ENCODE measurements at regions not wholly inside any gene's neighbourhood (a gene's known extent, or its start where the extent isn't known, plus 50 kb on each side); places are given as distances from the start of the nearest gene placed in this dataset.

DNA sequence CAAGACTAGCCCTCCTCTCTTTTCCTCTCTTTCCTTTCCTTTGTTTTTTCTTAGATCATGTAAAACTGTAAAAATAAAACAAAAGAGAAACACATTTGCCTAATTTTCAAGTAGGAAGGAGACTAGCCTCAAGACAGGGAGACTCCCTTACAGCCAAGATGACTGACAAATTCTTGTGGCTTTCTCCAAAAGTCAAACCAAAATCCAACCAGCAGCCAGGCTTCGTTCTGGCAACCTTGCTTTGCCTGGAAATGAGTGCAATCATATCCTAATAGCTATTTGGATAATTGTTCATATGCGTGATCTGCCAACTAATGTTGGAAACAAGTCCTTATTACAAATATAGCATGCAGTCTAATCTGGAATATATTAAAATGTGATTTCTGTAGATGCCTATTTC, 868.9 kb upstream of the SOX9 start:
- no peak for ATAC-seq
- H3K27me3 ChIP-seq (ENCODE audit: low read depth) = no peaks in the 10 kb centered on the region
- intact Hi-C loops (cut with DNase I) = no loop called here
- no peak overlapping the region for H3K4me3 ChIP-seq
- H3K4me1 ChIP-seq = no peaks in the 10 kb centered on the region
- no peaks in the 10 kb centered on the region for H3K36me3 ChIP-seq
- TF ChIP-seq, protein P1, sequence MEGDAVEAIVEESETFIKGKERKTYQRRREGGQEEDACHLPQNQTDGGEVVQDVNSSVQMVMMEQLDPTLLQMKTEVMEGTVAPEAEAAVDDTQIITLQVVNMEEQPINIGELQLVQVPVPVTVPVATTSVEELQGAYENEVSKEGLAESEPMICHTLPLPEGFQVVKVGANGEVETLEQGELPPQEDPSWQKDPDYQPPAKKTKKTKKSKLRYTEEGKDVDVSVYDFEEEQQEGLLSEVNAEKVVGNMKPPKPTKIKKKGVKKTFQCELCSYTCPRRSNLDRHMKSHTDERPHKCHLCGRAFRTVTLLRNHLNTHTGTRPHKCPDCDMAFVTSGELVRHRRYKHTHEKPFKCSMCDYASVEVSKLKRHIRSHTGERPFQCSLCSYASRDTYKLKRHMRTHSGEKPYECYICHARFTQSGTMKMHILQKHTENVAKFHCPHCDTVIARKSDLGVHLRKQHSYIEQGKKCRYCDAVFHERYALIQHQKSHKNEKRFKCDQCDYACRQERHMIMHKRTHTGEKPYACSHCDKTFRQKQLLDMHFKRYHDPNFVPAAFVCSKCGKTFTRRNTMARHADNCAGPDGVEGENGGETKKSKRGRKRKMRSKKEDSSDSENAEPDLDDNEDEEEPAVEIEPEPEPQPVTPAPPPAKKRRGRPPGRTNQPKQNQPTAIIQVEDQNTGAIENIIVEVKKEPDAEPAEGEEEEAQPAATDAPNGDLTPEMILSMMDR (IDR thresholded peaks at IDR 0.05) = no peak
- H3K27ac ChIP-seq = no peak overlapping the region
- DNase-seq = no peak
- no peaks in the 10 kb centered on the region for H3K9me3 ChIP-seq

DNA sequence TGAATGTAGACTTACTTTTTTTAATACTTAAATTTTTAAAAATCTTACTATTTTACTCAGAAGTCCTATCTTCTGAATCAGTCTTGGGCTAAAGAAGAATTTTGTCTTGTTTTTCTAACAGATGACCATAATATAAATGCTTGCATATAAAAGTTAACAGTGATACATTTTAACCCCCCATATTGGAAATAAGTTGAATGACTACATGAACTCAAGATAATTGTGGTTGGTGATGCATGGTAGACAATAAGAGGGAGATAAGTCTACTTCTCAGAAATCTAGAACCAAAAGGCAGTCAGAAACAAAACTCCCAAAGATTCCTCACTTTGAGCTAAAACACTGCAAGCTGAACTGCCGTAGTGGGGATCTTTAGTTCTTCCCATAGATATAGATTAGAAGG, 868.4 kb upstream of the SOX9 start:
- intact Hi-C loops (cut with DNase I) = no loop called here

DNA sequence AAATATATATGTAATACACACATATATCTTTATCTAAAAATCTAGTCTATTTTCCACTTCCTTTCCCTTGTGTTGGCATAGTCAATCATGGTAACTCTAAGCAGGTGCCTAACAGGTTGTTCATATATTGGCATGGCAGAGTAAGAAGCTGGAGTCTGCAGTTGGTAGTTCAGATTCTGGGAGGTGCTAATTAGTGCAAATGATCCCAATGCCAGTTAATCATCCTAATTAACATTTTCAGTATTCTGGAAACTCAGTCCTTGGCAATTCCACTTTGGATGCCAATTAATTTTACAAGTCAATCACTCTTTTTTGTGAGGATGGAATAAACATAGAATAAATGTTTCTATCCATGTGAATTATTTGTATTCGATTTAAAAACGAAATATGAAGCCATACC, 863.7 kb upstream of the SOX9 start:
- Histone ChIP-seq H3K27ac (no peak overlapping the region), H3K9me3 (no peaks in the 10 kb centered on the region), H3K4me1 (no peaks in the 10 kb centered on the region), H3K4me3 (no peak overlapping the region), H3K27me3 (ENCODE audit: low read depth) (no peaks in the 10 kb centered on the region), H3K36me3 (no peaks in the 10 kb centered on the region)
- TF ChIP-seq, protein P1 (IDR thresholded peaks at IDR 0.05) = no peak
- DNase-seq (no peak), ATAC-seq (no peak)
- intact Hi-C loops (cut with DNase I) = no loop called here

More for the DNA sequence above, 868.4 kb upstream of the SOX9 start:
- no peak overlapping the region for H3K27ac ChIP-seq
- TF ChIP-seq, protein P1 (IDR thresholded peaks at IDR 0.05) = no peak
- H3K36me3 ChIP-seq = no peaks in the 10 kb centered on the region
- H3K4me3 ChIP-seq = no peak overlapping the region
- no peak for ATAC-seq
- no peak for DNase-seq
- no peaks in the 10 kb centered on the region for H3K4me1 ChIP-seq
- no peaks in the 10 kb centered on the region for H3K27me3 ChIP-seq (ENCODE audit: low read depth)
- no peaks in the 10 kb centered on the region for H3K9me3 ChIP-seq

DNA sequence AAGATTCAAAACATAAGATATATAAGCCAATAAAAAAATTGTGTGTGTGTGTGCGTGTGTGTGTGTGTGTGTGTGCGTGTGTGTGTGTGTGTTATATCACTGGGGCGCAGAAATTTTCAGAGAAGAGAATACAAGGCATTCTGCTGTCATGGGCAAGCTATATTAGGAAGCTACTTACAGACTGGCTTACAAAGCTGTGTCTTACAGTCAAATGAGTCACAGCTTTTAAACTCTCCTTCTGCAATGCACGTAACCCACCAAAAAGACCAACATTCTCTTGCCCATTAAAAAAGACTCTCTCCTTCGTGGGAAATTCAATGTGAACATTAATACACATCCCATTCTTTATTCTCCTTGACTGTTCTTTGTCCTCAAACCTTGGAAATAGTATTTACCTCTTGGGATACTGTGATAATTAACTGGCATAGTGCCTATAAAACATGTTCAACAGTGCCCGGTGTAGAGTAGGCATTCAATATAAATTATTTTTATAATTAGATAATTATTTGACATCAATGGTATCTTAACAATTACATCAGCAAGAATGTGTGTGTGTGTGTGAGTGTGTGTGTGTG, 860.4 kb upstream of the SOX9 start:
- Histone ChIP-seq H3K27ac (no peak overlapping the region), H3K4me1 (no peaks in the 10 kb centered on the region), H3K9me3 (no peaks in the 10 kb centered on the region), H3K36me3 (no peaks in the 10 kb centered on the region), H3K27me3 (ENCODE audit: low read depth) (no peaks in the 10 kb centered on the region), H3K4me3 (no peak overlapping the region)
- no peak for ATAC-seq
- intact Hi-C loops (cut with DNase I) = no loop called here
- TF ChIP-seq, protein P1 (IDR thresholded peaks at IDR 0.05) = no peak
- no peak for DNase-seq

DNA sequence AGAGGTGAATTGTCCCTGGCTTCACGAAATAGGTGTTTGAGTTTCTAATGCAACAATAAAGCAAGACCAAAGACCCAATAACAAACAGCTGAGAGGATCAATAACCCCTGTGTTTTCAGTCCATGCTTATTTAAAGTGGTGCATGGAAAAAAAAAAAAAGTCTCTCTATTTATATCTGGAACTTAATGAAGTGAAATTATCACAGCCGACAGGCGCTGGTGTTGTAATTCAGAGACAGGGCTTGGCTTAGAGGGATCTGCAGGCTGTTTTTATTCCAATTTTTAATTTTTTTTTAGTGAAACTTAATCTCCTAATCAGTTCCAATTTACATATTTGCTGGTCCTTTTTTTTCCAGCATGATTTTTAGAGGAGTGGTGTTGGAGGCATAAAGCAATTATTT, 858.2 kb upstream of the SOX9 start:
- no peak for DNase-seq
- Histone ChIP-seq H3K4me1 (no peaks in the 10 kb centered on the region), H3K27ac (no peak overlapping the region), H3K9me3 (peaks cover 10% of the 10 kb centered on the region), H3K4me3 (no peak overlapping the region), H3K27me3 (ENCODE audit: low read depth) (no peaks in the 10 kb centered on the region), H3K36me3 (no peaks in the 10 kb centered on the region)
- intact Hi-C loops (cut with DNase I) = no loop called here
- TF ChIP-seq, protein P1 (IDR thresholded peaks at IDR 0.05) = no peak
- no peak for ATAC-seq

DNA sequence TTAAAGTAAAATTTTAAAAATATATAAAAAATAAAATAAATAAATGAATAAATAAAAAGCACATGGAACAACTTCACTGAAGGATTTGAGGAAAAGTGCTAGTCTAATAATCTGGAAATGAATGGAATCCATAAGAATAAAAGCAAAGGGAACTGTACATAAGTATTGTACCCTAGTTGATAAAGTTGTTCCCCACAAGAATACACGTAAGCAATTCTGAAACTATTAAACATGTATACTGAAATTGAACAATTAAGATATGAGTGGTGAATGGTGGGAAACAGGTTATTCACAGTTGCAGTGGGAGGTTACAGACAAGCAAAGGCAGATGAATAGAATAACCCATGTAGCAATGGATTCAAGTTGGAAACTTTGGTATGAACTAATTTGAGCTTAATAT, 853.2 kb upstream of the SOX9 start:
- Histone ChIP-seq H3K36me3 (no peaks in the 10 kb centered on the region), H3K27ac (no peak overlapping the region), H3K9me3 (peaks cover 14% of the 10 kb centered on the region), H3K27me3 (ENCODE audit: low read depth) (no peaks in the 10 kb centered on the region), H3K4me3 (no peak overlapping the region), H3K4me1 (no peaks in the 10 kb centered on the region)
- DNase-seq = no peak
- no peak for ATAC-seq
- TF ChIP-seq, protein P1 (IDR thresholded peaks at IDR 0.05) = no peak
- intact Hi-C loops (cut with DNase I) = no loop called here

Measured in lower lobe of right lung (tissue), 2 donors.